CD4-positive, alpha-beta T cell treated with Interleukin-17A for 4 hours (primary cell): ENCODE measurements at regions not wholly inside any gene's neighbourhood (a gene's known extent, or its start where the extent isn't known, plus 50 kb on each side); places are given as distances from the start of the nearest gene placed in this dataset.

ENCODE experiments used
- DNase-seq: peaks from one replicate; pipeline ENCODE4 v3.0.0-alpha.2; 2020; ENCODE audit warnings: mixed read lengths

DNA sequence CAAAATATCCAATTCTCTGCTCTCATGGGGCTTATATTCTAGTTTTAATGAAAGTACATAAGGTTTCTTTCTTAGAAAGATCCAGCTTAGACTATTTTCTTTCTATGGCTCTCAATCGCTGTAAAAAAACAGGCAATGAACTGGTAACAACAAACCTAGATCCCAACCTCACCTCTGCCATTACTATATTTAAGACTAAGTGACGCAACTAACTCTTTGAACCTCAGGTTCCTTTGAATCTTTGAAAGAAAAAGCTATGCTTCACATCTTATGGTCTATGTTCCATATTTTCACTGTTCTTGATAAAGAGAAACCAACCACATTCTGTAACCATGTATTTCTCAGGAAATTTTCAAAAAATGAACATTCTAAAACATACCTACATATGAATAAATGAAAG, 88.5 kb downstream of the ELAPOR2 start:
- DNase-seq = no peak

DNA sequence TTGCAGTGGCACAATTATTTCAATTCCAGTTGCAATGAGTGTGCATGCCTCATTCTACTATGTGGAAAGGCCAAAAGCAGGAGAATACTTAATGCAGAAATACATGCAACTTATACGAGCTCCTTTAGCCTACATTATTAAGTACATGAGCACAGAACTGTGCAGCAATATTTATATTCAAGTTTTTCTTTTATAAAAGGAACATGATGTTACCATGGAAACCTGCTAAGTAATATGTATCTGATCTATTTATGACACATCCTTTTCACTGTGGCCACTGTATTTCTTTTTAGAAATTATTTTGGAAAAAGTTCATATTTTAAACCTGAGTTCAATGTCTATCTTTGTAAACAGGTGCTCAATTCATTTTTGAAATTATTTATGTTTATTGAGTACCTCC, 88.9 kb downstream of the ELAPOR2 start:
- DNase-seq = no peak

DNA sequence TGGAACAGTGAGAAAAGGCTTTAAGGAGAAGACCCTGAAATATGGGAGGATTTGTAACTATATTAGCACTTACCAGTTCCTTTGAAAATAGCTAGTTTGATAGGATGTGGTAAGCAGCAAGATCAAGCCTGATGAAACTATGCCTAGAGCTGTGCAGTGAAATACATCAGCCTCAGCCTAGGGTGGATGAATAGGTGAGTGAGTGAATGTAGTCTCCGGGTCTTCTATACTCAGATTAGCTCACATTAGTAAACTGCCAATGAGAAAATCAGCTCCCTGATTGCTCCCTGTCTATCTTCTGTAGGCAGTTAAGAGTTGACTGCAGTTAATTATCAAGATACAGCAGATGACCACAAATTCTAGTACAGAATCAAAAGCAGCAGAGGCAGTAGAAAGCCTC, 89.6 kb downstream of the ELAPOR2 start:
- DNase-seq = no peak

DNA sequence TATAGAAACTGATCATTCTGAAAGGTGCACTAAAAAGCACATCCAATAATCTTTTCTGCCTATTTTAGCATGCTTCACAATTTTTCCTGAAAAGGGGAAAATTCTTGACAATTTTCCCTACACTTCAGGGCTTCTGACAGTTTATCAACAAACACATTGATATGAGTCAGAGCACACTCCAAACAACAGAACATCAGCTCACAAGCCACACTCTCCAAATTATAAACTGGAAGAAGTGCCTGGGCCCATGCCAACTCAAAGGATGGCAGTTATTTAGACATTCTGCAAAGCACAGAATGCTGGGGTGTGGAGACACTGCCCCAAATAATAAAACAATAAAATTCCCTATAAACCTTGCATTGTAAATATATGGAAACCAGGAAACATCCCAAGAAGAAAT, 90.8 kb downstream of the ELAPOR2 start:
- DNase-seq = no peak

DNA sequence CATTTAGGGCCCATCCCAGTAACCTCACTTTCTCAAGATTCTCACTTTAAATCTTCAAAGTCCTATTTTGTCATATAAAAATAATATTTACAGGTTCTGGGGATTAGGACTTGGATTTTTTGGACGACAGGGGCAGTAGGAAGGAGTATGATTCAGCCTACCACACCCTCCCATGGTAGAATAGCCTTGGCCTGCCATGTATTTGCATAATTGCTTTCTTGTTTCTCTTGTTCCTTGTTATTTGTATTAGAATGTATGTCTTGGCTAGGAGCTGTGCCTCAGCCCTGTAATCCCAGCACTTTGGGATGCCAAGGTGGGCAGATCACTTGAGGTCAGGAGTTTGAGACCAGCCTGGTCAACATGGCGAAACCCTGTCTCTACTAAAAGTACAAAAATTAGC, 92.5 kb downstream of the ELAPOR2 start:
- DNase-seq = no peak

DNA sequence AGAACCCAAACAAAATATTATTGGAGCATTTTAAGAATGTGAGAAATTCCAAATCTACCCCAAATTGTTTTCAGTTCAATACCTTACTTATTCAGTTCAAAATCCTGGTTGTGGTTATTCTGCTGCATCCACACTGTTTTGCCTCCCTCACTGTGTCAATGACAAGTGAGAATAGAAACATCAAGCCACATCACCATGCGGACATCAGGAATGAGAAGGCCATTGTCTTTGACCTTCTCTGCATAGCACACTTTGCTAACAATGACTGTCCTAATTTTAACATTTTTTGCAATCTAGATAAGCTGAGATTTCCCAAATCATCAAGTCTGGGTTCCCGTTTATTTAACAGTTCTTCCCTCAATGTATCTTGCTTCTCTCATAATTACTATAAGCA, 93.7 kb downstream of the ELAPOR2 start:
- DNase-seq = no peak

DNA sequence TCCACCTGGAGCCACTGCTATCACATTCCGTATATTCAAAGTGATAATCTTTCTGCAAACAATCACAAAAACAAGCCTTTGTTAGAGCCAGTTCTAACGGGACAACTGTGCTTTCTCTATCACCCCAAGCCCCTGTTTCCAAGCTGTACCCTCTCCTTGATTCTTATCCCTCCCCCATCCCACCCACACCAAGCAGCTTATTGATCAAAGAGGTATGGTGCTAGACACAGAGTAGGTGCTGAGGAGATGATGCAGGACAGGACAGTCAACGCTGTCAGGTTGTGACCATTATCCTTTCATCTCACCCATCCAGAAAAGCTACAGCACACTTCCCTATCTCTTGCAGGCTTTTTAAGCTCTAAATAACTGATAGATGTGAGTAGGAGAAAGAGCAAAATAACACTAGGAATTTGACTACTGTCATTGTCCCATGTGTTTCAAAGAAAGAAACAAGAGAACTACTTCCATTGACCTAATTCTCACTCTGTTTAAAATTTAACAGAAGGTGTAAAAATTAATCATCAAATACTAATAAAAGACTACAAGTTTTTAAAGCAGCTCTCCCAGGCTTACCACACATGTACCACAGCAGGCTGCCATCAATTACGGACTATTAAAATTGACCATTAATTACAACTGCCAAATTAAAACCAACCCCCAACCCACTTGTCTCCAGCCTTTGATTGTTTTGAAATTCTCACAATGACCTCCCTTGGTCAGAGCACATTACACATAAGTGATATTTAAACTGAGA, 94.3 kb downstream of the ELAPOR2 start:
- DNase-seq = no peak

DNA sequence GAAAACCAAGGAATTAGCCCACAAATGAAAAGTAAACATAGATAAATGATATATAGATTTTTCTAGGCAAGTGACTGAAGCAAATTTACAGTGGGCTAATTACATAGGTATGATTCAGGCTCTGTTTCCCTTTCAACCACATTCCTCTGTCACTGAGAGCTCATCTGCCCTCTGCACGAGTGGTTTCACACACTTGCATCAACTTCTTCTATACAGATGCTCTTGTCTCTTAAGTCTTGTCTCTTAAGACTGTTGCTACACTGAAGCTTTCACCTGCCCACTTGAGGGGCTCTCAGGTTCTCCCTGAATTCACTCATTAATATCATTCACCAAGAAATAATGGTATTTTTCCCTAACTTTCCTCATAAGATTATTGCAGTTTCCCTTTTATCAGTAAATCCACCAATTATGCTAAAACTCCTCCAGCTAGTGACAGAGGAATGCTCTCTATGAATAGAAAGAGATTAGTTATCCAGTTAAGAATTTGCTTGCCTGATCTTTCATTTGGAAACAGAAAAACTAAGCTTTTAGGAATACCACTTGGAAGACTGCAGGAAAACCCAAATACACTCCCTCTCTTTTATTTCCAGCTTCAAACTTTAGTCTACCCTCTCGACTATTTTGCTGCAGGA, 95.7 kb downstream of the ELAPOR2 start:
- no peak for DNase-seq

DNA sequence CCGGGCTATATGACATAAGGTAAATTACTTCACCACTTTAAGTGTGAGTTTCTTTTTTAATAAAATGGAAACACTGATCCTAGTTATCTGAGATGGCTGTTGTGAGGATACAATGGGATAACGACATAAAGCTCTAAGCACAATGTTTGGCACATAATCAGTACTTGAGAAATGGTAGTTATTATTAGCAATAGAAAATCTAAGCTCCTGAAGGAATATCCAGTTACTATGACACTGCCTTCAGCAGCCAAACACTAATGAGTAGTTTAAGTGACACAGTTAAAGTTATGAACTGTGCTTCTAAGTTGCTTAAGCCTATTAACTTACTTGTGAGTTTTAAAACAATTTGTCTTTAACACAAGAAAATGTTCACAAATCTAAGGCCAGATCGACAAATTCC, 96.8 kb downstream of the ELAPOR2 start:
- DNase-seq = no peak

DNA sequence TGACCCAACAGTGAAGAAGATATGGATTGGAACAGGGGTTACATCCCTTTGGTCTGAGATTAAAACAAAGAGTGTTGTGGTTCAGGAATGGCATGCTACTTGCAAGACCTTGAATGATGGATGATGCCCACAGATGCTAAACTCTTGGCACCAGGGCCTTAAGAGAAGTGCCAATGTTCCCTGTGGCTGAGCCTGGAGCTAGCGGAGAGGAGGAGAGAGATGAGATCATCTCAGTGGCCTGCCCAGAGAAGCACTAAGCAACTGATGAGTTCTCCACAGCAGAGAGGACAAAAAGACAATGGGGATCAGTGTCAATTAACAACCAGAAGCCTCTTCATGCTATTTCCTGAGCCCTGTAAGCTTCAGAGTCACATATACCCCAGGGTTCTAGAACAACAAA, 97.8 kb downstream of the ELAPOR2 start:
- DNase-seq = no peak

DNA sequence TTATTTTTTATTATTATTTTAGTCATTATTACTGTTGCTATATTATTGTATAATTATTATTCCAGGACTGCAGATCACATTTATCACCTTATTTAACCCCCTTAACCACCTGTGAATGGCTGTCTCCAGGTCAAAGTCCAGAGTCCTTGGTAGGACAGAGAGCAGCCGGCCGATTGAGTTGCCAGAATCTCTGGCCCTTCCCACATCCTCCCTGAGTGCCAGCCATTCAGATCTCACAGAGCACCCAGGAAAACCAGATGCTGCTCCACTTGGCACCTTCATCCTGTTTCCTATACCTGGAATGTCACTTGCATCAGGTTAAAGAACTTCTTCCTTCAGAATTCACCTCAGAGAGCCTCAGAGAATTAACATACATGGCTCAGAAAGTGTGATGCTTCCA, 101.1 kb downstream of the ELAPOR2 start:
- no peak for DNase-seq

DNA sequence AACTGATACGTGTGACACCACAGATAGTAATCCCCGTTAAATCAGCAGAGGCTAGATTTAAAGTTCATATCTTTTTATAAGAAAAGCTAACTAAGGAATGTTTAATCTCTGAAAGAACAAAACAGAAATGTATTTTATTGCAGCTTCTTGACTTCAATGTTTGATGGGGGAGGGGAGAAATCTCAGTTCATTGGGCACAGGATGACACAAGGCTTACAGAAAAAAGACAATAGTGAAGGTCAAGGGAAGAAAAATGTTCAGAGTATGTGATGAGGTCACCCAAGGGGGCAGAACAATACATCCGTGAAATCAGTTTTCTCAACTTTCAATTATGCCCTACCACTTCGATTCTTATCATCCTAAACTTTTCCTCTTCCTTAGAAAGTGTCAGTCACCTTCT, 102.9 kb downstream of the ELAPOR2 start:
- DNase-seq = no peak

DNA sequence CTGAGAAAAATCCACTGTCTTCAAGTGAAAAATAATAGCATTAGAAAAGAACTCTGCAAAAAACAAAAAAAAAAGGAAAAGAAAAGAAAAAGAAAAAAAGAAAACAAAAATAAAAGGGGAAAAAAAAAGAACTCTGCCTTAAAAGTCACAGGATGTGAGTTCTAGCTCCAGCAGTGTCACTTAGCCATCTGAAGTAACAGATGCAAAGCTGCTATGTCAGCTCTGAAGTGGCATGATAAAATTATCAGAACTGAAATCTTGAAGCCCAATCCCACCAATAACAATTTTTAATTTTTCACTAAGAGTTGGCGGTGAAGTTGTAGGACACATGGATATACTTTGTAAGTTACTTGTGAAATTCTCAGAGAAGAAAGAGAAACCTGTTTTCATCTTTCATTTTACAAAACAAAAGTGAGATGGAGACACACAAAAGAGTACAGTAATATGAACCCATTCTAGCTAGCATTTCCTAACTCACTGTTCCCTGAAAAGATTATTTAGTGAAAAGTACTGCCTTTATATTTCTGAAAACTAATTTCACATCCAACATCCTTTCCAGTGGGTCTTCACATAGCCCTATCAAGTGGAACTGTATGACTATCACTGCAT, 103.5 kb downstream of the ELAPOR2 start:
- DNase-seq = no peak

DNA sequence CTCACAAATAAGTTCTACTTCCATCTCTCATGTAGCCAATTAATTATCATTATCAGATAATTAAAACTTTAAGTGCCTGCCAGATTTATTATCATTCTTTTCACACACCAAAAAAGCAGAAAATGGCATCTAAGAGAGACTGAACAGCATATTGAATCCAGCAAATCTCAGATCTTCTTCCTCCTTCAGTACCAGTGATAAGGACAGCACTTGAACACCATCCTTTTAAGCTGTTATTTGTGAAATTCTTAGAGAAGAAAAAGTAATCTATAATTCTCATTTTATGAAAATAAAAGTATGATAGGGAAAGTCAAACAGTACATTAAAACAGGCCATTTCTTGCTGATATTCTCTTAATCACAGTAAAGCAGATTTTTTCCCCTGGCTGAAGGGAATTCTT, 104.5 kb downstream of the ELAPOR2 start:
- DNase-seq = no peak

DNA sequence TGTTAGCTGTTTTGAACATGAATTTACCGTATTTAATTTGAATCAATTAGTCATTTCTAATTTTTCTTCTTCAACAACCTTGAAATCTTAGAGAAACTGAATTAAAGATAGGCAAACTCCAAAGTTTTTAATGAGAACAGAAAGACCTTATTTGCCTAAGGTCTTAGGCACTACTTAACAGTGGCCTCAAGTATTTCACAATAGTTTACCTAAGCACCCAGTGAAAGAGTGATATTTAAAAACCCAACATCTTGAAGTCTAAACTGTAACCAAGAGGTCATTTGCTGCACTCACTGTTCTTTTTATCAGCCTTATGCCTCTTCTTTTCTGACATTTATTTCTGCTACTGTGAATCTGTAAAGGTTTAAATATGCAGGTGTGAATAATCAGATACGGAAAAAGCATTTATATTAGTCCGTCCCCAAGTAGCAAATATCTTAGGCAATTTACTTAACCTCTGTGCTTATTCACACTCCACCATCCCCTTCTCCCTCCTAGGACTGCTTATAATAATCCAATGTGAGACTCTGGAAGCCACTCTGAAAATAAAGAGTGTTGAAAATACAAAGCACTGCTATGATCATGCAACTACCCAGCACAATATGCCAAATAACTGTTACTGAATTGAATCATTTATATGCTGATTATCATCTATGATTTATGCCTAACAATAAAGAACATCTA, 105.7 kb downstream of the ELAPOR2 start:
- DNase-seq = no peak

DNA sequence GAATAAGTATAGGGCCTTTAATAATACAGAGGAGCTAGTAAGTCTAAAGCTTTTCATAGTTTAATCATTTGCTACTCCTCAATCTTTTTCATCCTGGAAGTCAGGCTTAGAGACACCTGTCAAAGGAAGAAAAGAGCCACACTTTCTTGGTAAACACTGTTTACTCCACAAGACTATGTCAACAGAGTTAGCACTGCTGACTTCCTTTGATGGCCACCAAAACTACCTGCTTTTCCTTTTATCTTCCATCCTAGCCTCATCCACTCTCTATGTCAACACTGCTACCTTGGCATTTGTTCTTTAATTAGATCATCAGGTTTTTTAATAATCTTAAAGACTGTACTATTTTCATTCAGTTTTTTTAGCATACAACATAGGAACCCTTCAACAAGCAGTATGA, 106.2 kb downstream of the ELAPOR2 start:
- no peak for DNase-seq

DNA sequence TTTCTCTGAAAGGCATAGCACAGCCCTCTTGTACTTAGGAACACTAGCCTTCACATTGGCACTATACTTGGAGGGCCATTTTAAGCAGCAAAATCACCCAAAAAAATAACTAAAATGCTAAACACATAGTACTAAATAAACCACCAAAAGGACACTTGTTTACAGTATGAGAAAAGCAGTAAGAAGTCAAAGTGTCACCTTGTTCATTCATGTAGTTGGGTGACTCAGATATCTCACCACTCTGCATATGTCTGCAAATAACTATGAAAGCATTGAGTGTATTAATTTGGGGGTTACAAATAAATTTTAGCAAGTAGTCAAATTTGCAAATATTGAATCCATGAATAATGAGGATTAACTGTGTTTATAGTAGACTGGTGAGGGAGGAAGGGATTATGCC, 107.6 kb downstream of the ELAPOR2 start:
- no peak for DNase-seq

DNA sequence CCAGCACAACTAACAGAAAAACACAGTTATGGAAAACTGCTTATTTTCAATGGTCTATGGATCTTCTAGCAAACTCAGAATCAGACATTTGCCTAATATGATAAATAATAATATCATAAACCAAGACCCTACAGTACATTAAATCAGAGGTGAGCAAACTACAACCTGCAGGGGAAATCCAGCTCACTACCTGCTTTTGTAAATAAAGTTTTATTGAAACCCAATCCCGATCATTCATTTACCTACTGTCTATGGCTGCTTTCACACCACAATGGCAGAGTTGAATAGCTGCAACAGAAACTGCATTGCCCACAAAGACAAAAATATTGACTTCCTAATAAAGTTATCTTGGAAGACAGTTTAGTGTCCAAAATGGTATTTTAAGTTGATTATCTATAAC, 108.5 kb downstream of the ELAPOR2 start:
- DNase-seq = no peak

DNA sequence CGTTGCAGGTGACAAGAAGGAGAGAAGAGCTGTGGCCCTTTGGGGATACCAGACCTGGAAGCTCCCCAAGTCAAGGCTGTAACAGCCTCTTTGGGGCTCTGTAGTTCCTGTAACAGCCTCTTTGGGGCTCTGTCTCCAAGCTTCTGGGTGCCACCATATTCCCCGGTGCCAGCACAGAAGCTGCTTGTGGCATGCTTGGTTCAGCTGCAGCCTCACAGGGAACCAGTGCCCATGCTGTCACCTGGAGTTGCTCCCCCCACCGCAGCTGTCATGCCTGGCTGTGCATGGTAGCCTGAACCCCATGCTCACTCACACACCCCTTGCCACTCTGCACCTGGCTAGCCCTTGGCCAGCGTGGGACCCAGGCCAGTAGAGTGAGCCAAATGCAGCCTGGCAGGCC, 109.1 kb downstream of the ELAPOR2 start:
- DNase-seq = peak; percentile 4

DNA sequence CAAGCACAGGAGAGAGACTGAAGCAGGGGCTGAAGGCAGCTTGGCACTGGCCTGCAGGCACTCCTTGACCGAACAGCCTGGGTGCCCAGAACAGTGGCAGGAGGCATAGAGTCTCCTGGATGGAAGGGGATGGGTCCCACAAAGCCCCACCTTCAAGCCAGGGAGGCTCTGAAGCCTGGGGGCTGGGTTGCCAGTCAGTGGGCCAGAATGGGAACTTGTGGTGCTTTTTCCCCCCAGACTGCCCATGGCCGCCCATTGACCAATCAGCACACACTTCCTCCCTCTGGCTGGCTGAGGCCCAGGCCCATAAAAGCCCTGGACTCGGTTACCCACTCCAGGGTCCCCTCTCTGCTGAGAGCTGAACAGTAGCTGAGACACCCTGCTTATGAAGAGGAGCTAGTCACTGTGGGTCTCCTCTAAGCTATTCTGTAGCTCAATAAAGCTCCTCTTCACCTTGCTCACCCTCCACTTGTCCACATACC, 109.6 kb downstream of the ELAPOR2 start:
- DNase-seq = no peak

DNA sequence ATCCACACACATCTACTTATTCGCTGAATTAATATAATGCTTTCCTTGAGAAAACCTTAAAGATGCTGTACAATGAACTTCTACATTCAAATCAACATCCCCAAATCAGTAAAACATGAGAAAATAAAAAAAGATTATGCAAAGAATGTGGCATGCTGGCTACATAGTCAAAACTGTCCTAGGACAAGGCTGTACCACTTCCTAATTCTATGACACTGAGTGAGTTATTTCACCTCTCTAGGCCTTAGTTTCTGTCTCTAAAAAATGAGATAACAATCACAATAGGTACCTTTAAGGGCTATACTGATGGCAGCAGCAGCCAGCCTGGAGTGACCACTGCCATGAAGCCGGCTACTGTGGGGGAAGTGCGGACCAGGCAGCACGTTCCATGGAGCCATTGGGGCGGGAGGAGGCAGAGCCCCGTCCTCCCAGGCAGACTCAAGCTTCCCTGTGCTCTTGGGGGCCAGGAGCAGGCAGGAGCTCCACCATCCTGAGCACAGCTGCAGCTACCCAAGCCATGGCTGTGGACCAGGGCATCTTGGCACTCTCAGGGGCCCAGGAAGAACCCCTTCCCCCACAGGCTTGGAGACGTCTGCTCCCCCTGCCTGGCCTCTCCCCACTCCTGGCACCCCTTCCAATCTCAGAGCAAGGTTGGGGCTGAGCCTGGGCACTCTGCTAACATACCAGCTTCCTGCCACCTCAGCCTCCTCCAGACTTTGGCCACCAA, 110.2 kb downstream of the ELAPOR2 start:
- no peak for DNase-seq

DNA sequence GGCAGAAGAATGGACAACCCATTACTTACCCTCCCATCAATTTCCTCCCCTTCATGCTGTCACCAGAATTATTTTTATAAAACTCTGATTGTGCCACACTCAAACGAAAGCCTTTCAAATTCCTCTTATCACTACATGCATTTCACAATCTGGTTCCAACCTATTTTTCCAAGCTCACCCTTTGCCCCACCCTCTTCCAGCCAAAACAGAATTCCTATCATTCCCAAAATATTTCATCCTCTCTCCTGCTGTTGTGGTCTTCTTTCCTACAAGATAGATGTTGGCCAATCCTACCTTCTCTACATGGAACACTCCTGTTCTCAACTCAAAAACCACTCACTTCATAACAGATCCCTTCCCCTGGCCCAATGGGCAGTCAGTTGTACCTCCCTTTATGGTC, 111.5 kb downstream of the ELAPOR2 start:
- DNase-seq = no peak

DNA sequence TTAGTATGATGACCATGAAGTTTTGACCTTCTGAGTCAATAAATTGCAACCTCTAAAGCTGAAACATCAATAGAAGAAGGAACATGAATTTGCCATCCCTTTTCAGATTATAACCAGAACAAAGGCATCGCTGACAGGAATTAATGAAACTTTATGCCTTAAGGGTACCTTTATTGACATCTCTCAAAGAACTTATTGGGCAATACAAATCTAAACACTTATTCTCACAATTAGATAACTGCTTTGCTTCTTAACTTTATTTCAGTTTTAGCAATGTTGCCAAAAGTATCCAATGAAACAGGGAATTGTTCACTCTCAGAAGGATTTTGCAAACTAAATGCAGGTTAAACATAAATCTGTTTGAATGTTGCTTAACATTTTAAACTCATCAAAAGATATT, 116.0 kb downstream of the ELAPOR2 start:
- DNase-seq = no peak
